CD14-positive monocyte (primary cell): ENCODE measurements at regions not wholly inside any gene's neighbourhood (a gene's known extent, or its start where the extent isn't known, plus 50 kb on each side); places are given as distances from the start of the nearest gene placed in this dataset.

Experiments
- DNase-seq, 3 donors: peaks; one replicate each; pipeline ENCODE4 v3.0.0-alpha.2; 2011 to 2022
- H2AFZ ChIP-seq: 2 replicates; pipeline ENCODE4 v1.6.0; 2012; ENCODE audit warnings: mild to moderate bottlenecking, low read depth, low read length, inconsistent platforms; ENCODE audit not compliant: insufficient read depth, poor library complexity, severe bottlenecking
- H3K27ac ChIP-seq, 2 donors: 1 replicate in 1 of 2; 2 replicates in 1 of 2; pipeline ENCODE4 v1.5.1; 2012 to 2013; ENCODE audit warnings: low read length in 2 of 2, control low read depth in 1 of 2, inconsistent platforms in 1 of 2, low read depth in 1 of 2, mild to moderate bottlenecking in 1 of 2
- H3K27me3 ChIP-seq, 2 donors: one replicate each; pipeline versions ENCODE4 v1.6.0 to v1.6.1; 2011 to 2013; ENCODE audit warnings: low read length in 2 of 2; ENCODE audit not compliant: control insufficient read depth in 2 of 2, insufficient read depth in 2 of 2
- H3K36me3 ChIP-seq, 2 donors: replicated peaks in 1 of 2; 1 replicate in 1 of 2; 2 replicates in 1 of 2; pipeline versions ENCODE4 v1.5.1 to v1.6.1; 2012 to 2013; ENCODE audit warnings: low read length in 2 of 2, control low read depth in 1 of 2, inconsistent platforms in 1 of 2, mild to moderate bottlenecking in 1 of 2; ENCODE audit not compliant: insufficient read depth in 2 of 2, control insufficient read depth in 1 of 2
- H3K4me1 ChIP-seq, 2 donors: 1 replicate in 1 of 2; 2 replicates in 1 of 2; pipeline versions ENCODE4 v1.5.1 to v1.6.1; 2012 to 2013; ENCODE audit warnings: low read length in 2 of 2, control low read depth in 1 of 2, inconsistent platforms in 1 of 2, mild to moderate bottlenecking in 1 of 2, moderate library complexity in 1 of 2; ENCODE audit not compliant: insufficient read depth in 2 of 2, control insufficient read depth in 1 of 2
- H3K4me2 ChIP-seq: replicated peaks from 2 replicates; pipeline ENCODE3; 2012; ENCODE audit warnings: low read length, moderate library complexity, mild to moderate bottlenecking; ENCODE audit not compliant: poor library complexity, severe bottlenecking; ENCODE audit errors: extremely low read depth
- H3K4me3 ChIP-seq, 3 experiments: fragments of 200-600 bp in 1 of 3; sonication (generic) in 1 of 3; replicated peaks in 1 of 3; 1 replicate in 2 of 3; 2 replicates in 1 of 3; pipeline ENCODE4 v1.5.1; 2011 to 2013; ENCODE audit warnings: low read length in 3 of 3, mild to moderate bottlenecking in 3 of 3, control low read depth in 2 of 3, low read depth in 2 of 3, inconsistent platforms in 1 of 3, moderate library complexity in 1 of 3
- H3K79me2 ChIP-seq: 2 replicates; pipeline ENCODE4 v1.6.0; 2012; ENCODE audit warnings: mild to moderate bottlenecking, control low read depth, inconsistent platforms, low read length, moderate library complexity; ENCODE audit not compliant: insufficient read depth
- H3K9ac ChIP-seq: 2 replicates; pipeline ENCODE4 v1.6.0; 2017; ENCODE audit warnings: low read length, mild to moderate bottlenecking; ENCODE audit not compliant: insufficient read depth, poor library complexity, severe bottlenecking
- H3K9me3 ChIP-seq, 2 donors: replicated peaks in 1 of 2; 1 replicate in 1 of 2; 2 replicates in 1 of 2; pipeline versions ENCODE4 v1.5.1 to v1.6.1; 2012 to 2013; ENCODE audit warnings: low read length in 2 of 2, control low read depth in 1 of 2; ENCODE audit not compliant: control insufficient read depth in 1 of 2, insufficient read depth in 1 of 2
- H4K20me1 ChIP-seq: 2 replicates; pipeline ENCODE4 v1.6.0; 2012; ENCODE audit warnings: mild to moderate bottlenecking, low read length, control low read depth, moderate library complexity; ENCODE audit not compliant: insufficient read depth
- H3K27ac Mint-ChIP-seq, 7 donors: one replicate each; pipeline ENCODE4 v1.8.0; 2020; ENCODE audit warnings: mild to moderate bottlenecking in 7 of 7, mixed read lengths in 7 of 7, moderate library complexity in 6 of 7, inconsistent platforms in 2 of 7
- H3K27me3 Mint-ChIP-seq, 3 donors: one replicate each; pipeline ENCODE4 v1.8.0; 2021 to 2022; ENCODE audit warnings: low read depth in 3 of 3, mild to moderate bottlenecking in 3 of 3, mixed read lengths in 3 of 3, moderate library complexity in 3 of 3, inconsistent platforms in 1 of 3
- H3K36me3 Mint-ChIP-seq, 2 donors: one replicate each; pipeline ENCODE4 v1.8.0; 2020; ENCODE audit warnings: mixed read lengths in 2 of 2, inconsistent platforms in 1 of 2, mild to moderate bottlenecking in 1 of 2
- H3K4me1 Mint-ChIP-seq: one replicate; pipeline ENCODE4 v1.8.0; 2020; ENCODE audit warnings: mild to moderate bottlenecking, mixed read lengths
- H3K4me3 Mint-ChIP-seq, 2 donors: one replicate each; pipeline ENCODE4 v1.8.0; 2020; ENCODE audit warnings: mild to moderate bottlenecking in 2 of 2, mixed read lengths in 2 of 2, moderate library complexity in 1 of 2
- H3K9me3 Mint-ChIP-seq, 7 donors: one replicate each; pipeline ENCODE4 v1.8.0; 2020 to 2022; ENCODE audit warnings: mixed read lengths in 7 of 7, mild to moderate bottlenecking in 6 of 7, moderate library complexity in 6 of 7, inconsistent platforms in 2 of 7
- CTCF ChIP-seq: fragments of 200-600 bp; IDR thresholded peaks from one replicate; pipeline ENCODE4 v1.8.0; 2022; ENCODE audit warnings: antibody characterized with exemption, mild to moderate bottlenecking
- WGBS: methylation state at CpG from one replicate; pipeline ENCODE4 v1.1.5; 2013; ENCODE audit warnings: missing lambda C conversion rate; ENCODE audit not compliant: insufficient coverage; 5-methylcytosine and 5-hydroxymethylcytosine counted together
- intact Hi-C, 2 donors: fragments of 100-400 bp; cut with micrococcal nuclease; formaldehyde crosslinking; loops; one replicate each; pipeline versions ENCODE4 v1.15.0 to v1.15.1; 2023

DNA sequence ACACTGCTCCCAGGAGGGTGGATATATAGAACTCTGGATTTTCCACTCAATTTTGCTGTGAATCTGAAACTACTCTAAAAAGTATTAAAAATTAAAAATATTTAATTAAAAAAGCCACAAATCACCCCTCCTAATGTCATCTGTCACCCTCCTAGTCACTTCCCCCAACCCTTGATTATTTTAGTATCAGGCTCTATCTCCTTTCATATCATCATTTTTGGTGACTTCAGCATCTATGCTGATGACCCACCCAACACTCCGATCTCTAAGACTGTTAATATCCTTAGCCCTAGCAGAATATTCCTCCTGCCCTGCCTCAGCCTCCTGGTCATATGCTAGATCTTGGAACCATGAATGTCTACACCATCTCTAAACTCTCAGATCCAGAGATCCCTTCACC lies 128.3 kb upstream of the SLC1A4 start:
- Histone ChIP-seq H2AFZ (no peak overlapping the region), H3K4me2 (peak overlapping the region; percentile 65), H3K4me1 (peaks cover 85 to 86% of the 10 kb centered on the region in 2 donors), H3K4me3 (peak overlapping the region in 1 of 3 experiments; percentile 69), H3K27ac (peak overlapping the region; percentile 98 to 99), H3K36me3 (no peaks in the 10 kb centered on the region), H3K27me3 (no peaks in the 10 kb centered on the region), H3K9ac (peak overlapping the region; percentile 96), H3K79me2 (peaks cover 26% of the 10 kb centered on the region), H4K20me1 (no peaks in the 10 kb centered on the region), H3K9me3 (peaks cover 0 to 6% of the 10 kb centered on the region in 2 donors)
- DNase-seq: no peak
- H3K36me3 Mint-ChIP-seq: no peaks in the 10 kb centered on the region
- H3K4me1 Mint-ChIP-seq: peaks cover 30% of the 10 kb centered on the region
- peaks cover 0 to 1% (median 0%) of the 10 kb centered on the region in 7 donors for H3K9me3 Mint-ChIP-seq
- no peak overlapping the region for H3K27ac Mint-ChIP-seq
- no peak for TF ChIP-seq CTCF
- 56% methylated on average over 1 of the region's 1 CpG for WGBS
- no peak overlapping the region for H3K4me3 Mint-ChIP-seq
- peaks cover 0 to 1% (median 0%) of the 10 kb centered on the region in 3 donors for H3K27me3 Mint-ChIP-seq
- intact Hi-C loops: loop anchor here (5.0 kb wide), 2 partner anchors 34 to 209 kb away; partner anchors contain the start of gene SERTAD2 (in 1 of the 2)

- Histone ChIP-seq H3K4me3 (peak overlapping the region in 1 of 3 experiments; percentile 50), H3K27ac (peak overlapping the region; percentile 98 to 99), H3K4me2 (peak overlapping the region; percentile 62), H3K79me2 (peaks cover 26% of the 10 kb centered on the region), H3K9ac (peak overlapping the region; percentile 96), H3K4me1 (peaks cover 84 to 86% of the 10 kb centered on the region in 2 donors), H2AFZ (no peak overlapping the region), H3K9me3 (peaks cover 0 to 6% of the 10 kb centered on the region in 2 donors), H3K36me3 (no peaks in the 10 kb centered on the region), H4K20me1 (no peaks in the 10 kb centered on the region), H3K27me3 (no peaks in the 10 kb centered on the region)
- intact Hi-C loops: loop anchor here (5.0 kb wide), 2 partner anchors 34 to 209 kb away; partner anchors contain the start of gene SERTAD2 (in 1 of the 2)
- peaks cover 32% of the 10 kb centered on the region for H3K4me1 Mint-ChIP-seq
- peaks cover 0 to 6% (median 0%) of the 10 kb centered on the region in 3 donors for H3K27me3 Mint-ChIP-seq
- peak in 2 of 3 donors; percentile 50 to 52 for DNase-seq
- H3K4me3 Mint-ChIP-seq: no peak overlapping the region
- H3K36me3 Mint-ChIP-seq: no peaks in the 10 kb centered on the region
- H3K27ac Mint-ChIP-seq: no peak overlapping the region
- WGBS: 31% methylated on average over 6 of the region's 7 CpGs
- TF ChIP-seq CTCF: no peak
- peaks cover 0 to 1% (median 0%) of the 10 kb centered on the region in 7 donors for H3K9me3 Mint-ChIP-seq
Measured at GRCh38 chr2:64861452-64862397, 127.5 kb upstream of the SLC1A4 start.
